AG04449 (cell line): ENCODE measurements at regions not wholly inside any gene's neighbourhood (a gene's known extent, or its start where the extent isn't known, plus 50 kb on each side); places are given as distances from the start of the nearest gene placed in this dataset.
"Not testable (repeated sequence)": the region's sequence is repeated elsewhere in the genome, so short reads cannot be mapped to it uniquely, and the experiment has no call there.

ENCODE experiments used
- CTCF ChIA-PET: fragments of 350-600 bp; formaldehyde crosslinking; extraction: SDS; loops from one replicate; lab custom pipeline; 2021; ENCODE audit warnings: antibody characterized with exemption; lab: Yijun Ruan, JAX
- POLR2A ChIA-PET: fragments of 400-600, 350-600 bp; formaldehyde crosslinking; extraction: SDS; loops from one replicate; lab custom pipeline; 2020; ENCODE audit warnings: antibody characterized with exemption, inconsistent platforms; lab: Yijun Ruan, JAX
- DNase-seq: peaks from one replicate; pipeline ENCODE4 v3.0.0-alpha.2; 2010; ENCODE audit warnings: low read depth, low spot score
- H3K4me3 ChIP-seq: 2 replicates; pipeline ENCODE4 v1.5.1; 2011; ENCODE audit warnings: low read depth, mild to moderate bottlenecking, control low read depth, low read length
- CTCF ChIP-seq: IDR thresholded peaks from one replicate; pipeline ENCODE4 v1.5.1; 2011; ENCODE audit warnings: mild to moderate bottlenecking, moderate library complexity, low read length, control low read depth, inconsistent platforms; ENCODE audit not compliant: insufficient read depth; ENCODE audit errors: missing control alignments

- ChIA-PET CTCF (no interaction called here), POLR2A (no interaction called here)
- no peak for DNase-seq
- TF ChIP-seq CTCF: no peak
- no peak overlapping the region for H3K4me3 ChIP-seq
Observed at GRCh38 chr17:71872843-71873485, 247.9 kb upstream of the SOX9 start.

GRCh38 chr17:71874773-71875172 is 246.0 kb upstream of the SOX9 start:
- H3K4me3 ChIP-seq, POLR2A ChIA-PET, CTCF ChIA-PET, DNase-seq: not testable (repeated sequence)

GRCh38 chr17:71878271-71878670 is 242.5 kb upstream of the SOX9 start:
- POLR2A ChIA-PET: no interaction called here
- CTCF ChIA-PET: no interaction called here
- no peak for DNase-seq
- TF ChIP-seq CTCF: no peak
- H3K4me3 ChIP-seq: no peak overlapping the region

GRCh38 chr17:71878998-71879397 is 241.8 kb upstream of the SOX9 start:
- DNase-seq: no peak
- TF ChIP-seq CTCF: no peak
- CTCF ChIA-PET: no interaction called here
- POLR2A ChIA-PET: no interaction called here
- no peak overlapping the region for H3K4me3 ChIP-seq

- no peak for TF ChIP-seq CTCF
- ChIA-PET POLR2A (no interaction called here), CTCF (no interaction called here)
- DNase-seq: no peak
- H3K4me3 ChIP-seq: no peak overlapping the region
Observed at GRCh38 chr17:71881041-71881440, 239.8 kb upstream of the SOX9 start.

GRCh38 chr17:71881581-71881980 is 239.2 kb upstream of the SOX9 start:
- DNase-seq: no peak
- ChIA-PET CTCF (no interaction called here), POLR2A (no interaction called here)
- no peak overlapping the region for H3K4me3 ChIP-seq
- TF ChIP-seq CTCF: no peak

- ChIA-PET CTCF (no interaction called here), POLR2A (no interaction called here)
- TF ChIP-seq CTCF: no peak
- DNase-seq: no peak
- H3K4me3 ChIP-seq: no peak overlapping the region
Observed at GRCh38 chr17:71883258-71883657, 237.6 kb upstream of the SOX9 start.
